Bronchial epithelial cell (primary cell): ENCODE measurements at regions not wholly inside any gene's neighbourhood (a gene's known extent, or its start where the extent isn't known, plus 50 kb on each side); places are given as distances from the start of the nearest gene placed in this dataset.

Experiments used
- DNase-seq: peaks from one replicate; pipeline ENCODE4 v3.0.0-alpha.2; 2010; ENCODE audit warnings: low read depth
- FAIRE-seq: peaks from 2 replicates; lab custom pipeline; 2011; peaks lifted over from hg19 to GRCh38; lab: Jason Lieb, UNC
- H3K27me3 ChIP-seq: 2 replicates; pipeline ENCODE4 v1.5.1; 2011; ENCODE audit warnings: low read length; ENCODE audit not compliant: control insufficient read depth, insufficient read depth
- H3K36me3 ChIP-seq: 2 replicates; pipeline ENCODE4 v1.5.1; 2011; ENCODE audit warnings: low read length; ENCODE audit not compliant: control insufficient read depth, insufficient read depth
- H3K4me3 ChIP-seq: 2 replicates; pipeline ENCODE4 v1.5.1; 2011; ENCODE audit warnings: mild to moderate bottlenecking, low read depth, low read length, control low read depth
- CTCF ChIP-seq: IDR thresholded peaks from 2 replicates; pipeline ENCODE4 v1.5.1; 2011; ENCODE audit warnings: mild to moderate bottlenecking, moderate library complexity, low read length, control low read depth, inconsistent platforms; ENCODE audit not compliant: insufficient read depth, severe bottlenecking

- Histone ChIP-seq H3K36me3 (no peaks in the 10 kb centered on the region), H3K27me3 (no peaks in the 10 kb centered on the region), H3K4me3 (no peak overlapping the region)
- DNase-seq (no peak), FAIRE-seq (no peak)
- TF ChIP-seq CTCF: no peak
Observed at GRCh38 chr3:18585004-18585968, 160.1 kb upstream of the SATB1 start.

GRCh38 chr3:18580268-18580667, 155.1 kb upstream of the SATB1 start:
- no peaks in the 10 kb centered on the region for H3K36me3 ChIP-seq
- no peak for DNase-seq
- no peaks in the 10 kb centered on the region for H3K27me3 ChIP-seq
- H3K4me3 ChIP-seq: no peak overlapping the region
- FAIRE-seq: no peak
- TF ChIP-seq CTCF: no peak

GRCh38 chr3:18579661-18580060, 154.5 kb upstream of the SATB1 start:
- H3K27me3 ChIP-seq: no peaks in the 10 kb centered on the region
- TF ChIP-seq CTCF: no peak
- no peaks in the 10 kb centered on the region for H3K36me3 ChIP-seq
- FAIRE-seq (no peak), DNase-seq (no peak)
- no peak overlapping the region for H3K4me3 ChIP-seq

- no peaks in the 10 kb centered on the region for H3K27me3 ChIP-seq
- TF ChIP-seq CTCF: no peak
- DNase-seq: peak; percentile 43
- no peaks in the 10 kb centered on the region for H3K36me3 ChIP-seq
- H3K4me3 ChIP-seq: no peak overlapping the region
- no peak for FAIRE-seq
Observed at GRCh38 chr3:18575573-18575972, 150.4 kb upstream of the SATB1 start.

- no peak for DNase-seq
- Histone ChIP-seq H3K4me3 (no peak overlapping the region), H3K27me3 (no peaks in the 10 kb centered on the region), H3K36me3 (no peaks in the 10 kb centered on the region)
- TF ChIP-seq CTCF: no peak
- no peak for FAIRE-seq
Observed at GRCh38 chr3:18572809-18573208, 147.7 kb upstream of the SATB1 start.

GRCh38 chr3:18567293-18567692, 142.2 kb upstream of the SATB1 start:
- DNase-seq (no peak), FAIRE-seq (no peak)
- no peak for TF ChIP-seq CTCF
- Histone ChIP-seq H3K27me3 (no peaks in the 10 kb centered on the region), H3K36me3 (no peaks in the 10 kb centered on the region), H3K4me3 (no peak overlapping the region)
